ENCODE measurements at regions not wholly inside any gene's neighbourhood (a gene's known extent, or its start where the extent isn't known, plus 50 kb on each side); places are given as distances from the start of the nearest gene placed in this dataset.

DNA sequence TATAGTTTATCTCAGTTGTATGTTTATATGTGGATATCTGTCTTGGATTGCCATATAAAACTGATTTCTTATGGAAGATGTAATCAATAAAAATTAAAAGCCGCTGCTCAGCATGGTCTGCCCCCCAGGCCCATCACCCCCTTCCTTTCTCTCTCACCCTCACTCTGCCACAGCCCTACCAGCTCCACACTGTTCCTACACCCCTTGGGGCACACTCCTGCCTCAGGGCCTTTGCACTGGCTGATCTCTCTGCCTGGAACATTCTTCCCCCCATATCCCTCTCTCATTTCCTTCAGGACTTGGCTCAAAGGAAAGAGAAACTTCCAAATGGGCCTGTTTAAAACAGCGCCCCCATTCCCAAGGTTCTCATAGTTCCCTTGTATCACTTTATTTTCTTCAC lies 63.1 kb downstream of the LRRC32 start:
- no peak for DNase-seq (ENCODE audit: low read depth)

DNA sequence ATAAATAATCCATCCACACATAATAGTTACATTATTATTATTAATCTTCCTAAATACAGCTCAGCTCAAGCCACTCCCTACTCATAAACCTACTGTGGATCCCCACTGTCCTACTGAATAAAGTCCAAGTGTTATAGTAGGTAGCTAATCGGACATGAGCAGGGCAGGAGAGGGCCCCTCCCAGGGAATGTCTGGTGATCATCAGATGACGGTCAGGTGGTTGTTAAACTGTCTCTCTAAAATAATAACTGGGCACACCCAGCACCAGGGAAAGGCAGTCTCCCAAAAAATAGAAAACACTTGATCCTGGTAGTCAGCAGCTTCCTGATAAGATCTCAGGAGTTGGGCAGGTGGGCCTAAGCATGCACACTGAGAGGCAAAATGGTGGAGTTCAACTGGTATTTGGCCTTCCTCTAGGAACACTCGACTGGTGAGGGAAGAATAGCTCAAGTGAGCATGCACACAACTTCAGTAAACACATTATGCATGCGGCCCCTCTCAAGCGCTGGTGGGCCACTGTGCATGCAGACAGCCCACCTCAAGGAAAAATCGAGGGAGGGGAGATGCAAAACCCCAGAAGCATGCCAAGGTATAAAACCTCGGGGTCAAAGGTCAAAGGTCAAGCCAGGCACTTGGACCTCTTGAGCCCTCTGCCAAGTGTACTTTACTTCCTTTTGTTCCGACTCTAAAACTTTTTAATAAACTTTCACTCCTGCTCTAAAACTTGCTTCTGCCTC lies 65.0 kb downstream of the LRRC32 start:
- DNase-seq (ENCODE audit: low read depth): no peak

DNA sequence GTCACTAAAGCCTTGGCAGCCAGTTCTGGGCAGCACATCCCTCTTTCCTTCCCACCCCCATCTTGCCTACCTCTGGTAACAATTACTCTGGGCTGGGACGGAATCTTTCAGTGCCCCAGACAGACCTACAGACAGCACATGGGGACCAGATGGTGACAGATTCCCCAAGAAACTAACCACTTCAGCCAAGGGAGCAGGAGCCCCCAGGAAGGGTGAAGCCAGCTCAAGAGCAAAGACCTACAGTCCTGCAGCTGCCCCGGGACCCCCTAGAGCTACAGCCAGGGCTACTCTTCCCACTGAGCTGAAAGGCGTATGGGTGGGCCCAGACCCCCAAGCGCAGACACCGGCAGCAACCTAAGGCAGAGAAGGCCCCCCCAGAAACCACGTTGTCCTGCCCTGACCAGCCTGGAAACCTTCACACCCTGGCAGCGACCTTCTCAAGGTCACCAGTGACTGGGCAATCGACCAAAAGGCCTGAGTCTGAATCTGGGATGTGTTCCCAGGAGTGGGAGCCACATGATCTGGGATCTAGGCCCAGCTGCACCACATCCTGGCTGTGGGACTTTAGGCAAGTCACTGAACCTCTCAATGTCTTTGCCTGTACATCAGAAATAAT lies 65.8 kb downstream of the LRRC32 start:
- peak; percentile 43 for DNase-seq (ENCODE audit: low read depth)

- no peak for DNase-seq (ENCODE audit: low read depth)
These were observed 66.4 kb downstream of the LRRC32 start for GRCh38 chr11:76604081-76604625.

GRCh38 chr11:76603202-76603601 lies 67.3 kb downstream of the LRRC32 start:
- DNase-seq (ENCODE audit: low read depth): no peak

Measured in HT1080 (cell line).